ENCODE measurements at regions not wholly inside any gene's neighbourhood (a gene's known extent, or its start where the extent isn't known, plus 50 kb on each side); places are given as distances from the start of the nearest gene placed in this dataset.

GRCh38 chr2:12831016-12831415 is 114.3 kb downstream of the TRIB2 start:
- no peak for DNase-seq

- no peak for DNase-seq
Observed at GRCh38 chr2:12834239-12834638, 117.5 kb downstream of the TRIB2 start.

GRCh38 chr2:12835733-12836132 is 119.0 kb downstream of the TRIB2 start:
- DNase-seq: no peak

- DNase-seq: no peak
Observed at GRCh38 chr2:12839339-12839738, 122.6 kb downstream of the TRIB2 start.

GRCh38 chr2:12841021-12841420 is 124.3 kb downstream of the TRIB2 start:
- no peak for DNase-seq

- no peak for DNase-seq
Observed at GRCh38 chr2:12842917-12843316, 126.2 kb downstream of the TRIB2 start.

- no peak for DNase-seq
Observed at GRCh38 chr2:12844511-12844910, 127.8 kb downstream of the TRIB2 start.

- DNase-seq: no peak
Observed at GRCh38 chr2:12847694-12848575, 131.2 kb downstream of the TRIB2 start.

- no peak for DNase-seq
Observed at GRCh38 chr2:12852135-12852534, 135.4 kb downstream of the TRIB2 start.

- DNase-seq: no peak
Observed at GRCh38 chr2:12854001-12854530, 137.3 kb downstream of the TRIB2 start.

GRCh38 chr2:12855508-12855907 is 138.8 kb downstream of the TRIB2 start:
- DNase-seq: no peak

- no peak for DNase-seq
Observed at GRCh38 chr2:12856934-12857601, 140.3 kb downstream of the TRIB2 start.

GRCh38 chr2:12857891-12858290 is 141.2 kb downstream of the TRIB2 start:
- DNase-seq: no peak

GRCh38 chr2:12858786-12859185 is 142.1 kb downstream of the TRIB2 start:
- DNase-seq: no peak

GRCh38 chr2:12861344-12861930 is 144.7 kb downstream of the TRIB2 start:
- no peak for DNase-seq

GRCh38 chr2:12862541-12862940 is 145.8 kb downstream of the TRIB2 start:
- no peak for DNase-seq

- DNase-seq: no peak
Observed at GRCh38 chr2:12863937-12864336, 147.2 kb downstream of the TRIB2 start.

GRCh38 chr2:12867631-12868287 is 151.0 kb downstream of the TRIB2 start:
- DNase-seq: no peak

GRCh38 chr2:12870692-12871091 is 154.0 kb downstream of the TRIB2 start:
- no peak for DNase-seq

- no peak for DNase-seq
Observed at GRCh38 chr2:12871694-12872315, 155.1 kb downstream of the TRIB2 start.

- DNase-seq: no peak
Observed at GRCh38 chr2:12877761-12878160, 161.0 kb downstream of the TRIB2 start.

GRCh38 chr2:12879649-12880048 is 162.9 kb downstream of the TRIB2 start:
- DNase-seq: no peak

GRCh38 chr2:12881952-12882351 is 165.2 kb downstream of the TRIB2 start:
- no peak for DNase-seq

All from stimulated activated CD4-positive, alpha-beta T cell treated with anti-CD3 and anti-CD28 coated beads, Interleukin-4, amount 100 ng/mL, for 24 hours (primary cell).